ENCODE measurements at regions not wholly inside any gene's neighbourhood (a gene's known extent, or its start where the extent isn't known, plus 50 kb on each side); places are given as distances from the start of the nearest gene placed in this dataset.

DNA sequence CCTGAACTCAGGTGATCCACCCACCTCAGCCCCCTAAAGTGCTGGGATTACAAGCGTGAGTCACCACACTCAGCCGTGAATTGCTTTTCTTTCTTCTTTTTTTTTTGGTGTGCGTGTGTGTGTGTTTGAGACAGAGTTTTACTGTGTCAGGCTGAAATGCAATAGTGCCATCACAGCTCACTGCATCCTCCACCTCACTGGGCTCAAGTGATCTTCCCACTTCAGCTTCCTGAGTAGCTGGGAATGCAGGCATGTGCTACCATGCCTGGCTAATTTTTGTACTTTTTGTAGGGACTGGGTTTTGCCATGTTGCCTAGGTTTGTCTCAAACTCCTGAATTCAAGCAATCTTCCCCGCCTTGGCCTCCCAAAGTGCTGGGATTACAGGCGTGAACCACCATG, 113.7 kb upstream of the HAPLN1 start:
- no peaks in the 10 kb centered on the region for H3K4me1 ChIP-seq
- DNase-seq (no peak), ATAC-seq (no peak)
- no peaks in the 10 kb centered on the region for H3K36me3 ChIP-seq
- peaks cover 0 to 6% of the 10 kb centered on the region in 2 donors for H3K9me3 ChIP-seq
- TF ChIP-seq, protein P1, sequence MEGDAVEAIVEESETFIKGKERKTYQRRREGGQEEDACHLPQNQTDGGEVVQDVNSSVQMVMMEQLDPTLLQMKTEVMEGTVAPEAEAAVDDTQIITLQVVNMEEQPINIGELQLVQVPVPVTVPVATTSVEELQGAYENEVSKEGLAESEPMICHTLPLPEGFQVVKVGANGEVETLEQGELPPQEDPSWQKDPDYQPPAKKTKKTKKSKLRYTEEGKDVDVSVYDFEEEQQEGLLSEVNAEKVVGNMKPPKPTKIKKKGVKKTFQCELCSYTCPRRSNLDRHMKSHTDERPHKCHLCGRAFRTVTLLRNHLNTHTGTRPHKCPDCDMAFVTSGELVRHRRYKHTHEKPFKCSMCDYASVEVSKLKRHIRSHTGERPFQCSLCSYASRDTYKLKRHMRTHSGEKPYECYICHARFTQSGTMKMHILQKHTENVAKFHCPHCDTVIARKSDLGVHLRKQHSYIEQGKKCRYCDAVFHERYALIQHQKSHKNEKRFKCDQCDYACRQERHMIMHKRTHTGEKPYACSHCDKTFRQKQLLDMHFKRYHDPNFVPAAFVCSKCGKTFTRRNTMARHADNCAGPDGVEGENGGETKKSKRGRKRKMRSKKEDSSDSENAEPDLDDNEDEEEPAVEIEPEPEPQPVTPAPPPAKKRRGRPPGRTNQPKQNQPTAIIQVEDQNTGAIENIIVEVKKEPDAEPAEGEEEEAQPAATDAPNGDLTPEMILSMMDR (IDR thresholded peaks at IDR 0.05): no peak
- no peak overlapping the region for H3K4me3 ChIP-seq
- intact Hi-C loops (cut with DNase I): no loop called here
- no peak overlapping the region for H3K27ac ChIP-seq
- no peaks in the 10 kb centered on the region for H3K27me3 ChIP-seq

DNA sequence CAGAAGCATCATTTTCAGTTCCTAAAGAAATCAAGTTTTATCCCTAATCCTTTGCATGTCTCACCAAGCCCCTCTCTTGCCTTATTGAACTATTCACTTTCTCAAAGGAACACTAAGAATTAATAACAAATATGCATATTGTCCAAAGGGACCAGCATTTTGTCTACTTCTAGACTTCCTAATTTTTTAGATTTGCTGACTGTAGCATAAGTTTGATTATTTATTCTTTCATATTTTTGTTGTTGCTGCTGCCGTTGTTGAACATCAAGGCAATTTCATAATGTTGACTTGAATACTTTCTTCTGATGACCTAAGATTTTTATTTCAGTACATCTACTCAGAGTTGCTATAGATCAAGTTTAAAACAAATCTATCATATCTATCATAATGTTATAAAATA, 111.2 kb upstream of the HAPLN1 start:
- H3K36me3 ChIP-seq: no peaks in the 10 kb centered on the region
- intact Hi-C loops (cut with DNase I): no loop called here

DNA sequence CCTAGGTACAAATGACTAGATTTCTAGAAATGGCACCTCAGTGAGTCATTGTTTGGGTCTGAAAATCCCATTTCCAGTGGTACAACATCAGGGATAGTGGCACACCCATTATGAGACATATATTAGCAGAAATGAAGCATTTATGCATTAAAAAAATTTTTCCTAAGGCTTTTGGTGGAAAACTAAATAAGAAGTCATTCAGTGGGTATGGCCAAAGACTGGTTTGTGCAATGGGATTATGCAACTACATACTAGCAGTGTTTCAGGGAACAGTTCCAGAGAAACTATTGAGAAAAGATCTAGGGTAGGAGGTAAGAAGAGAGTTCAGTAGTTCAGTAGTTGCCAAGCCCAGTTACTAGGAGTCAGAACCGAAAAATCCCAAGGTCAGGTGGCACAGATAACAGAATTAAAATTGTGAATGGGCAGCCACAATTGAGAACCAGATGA, 106.5 kb upstream of the HAPLN1 start:
- no peaks in the 10 kb centered on the region for H3K27me3 ChIP-seq
- H3K4me3 ChIP-seq: no peak overlapping the region
- DNase-seq (no peak), ATAC-seq (peak; percentile 46)
- H3K36me3 ChIP-seq: no peaks in the 10 kb centered on the region
- TF ChIP-seq, protein P1 (IDR thresholded peaks at IDR 0.05): no peak
- no peaks in the 10 kb centered on the region for H3K4me1 ChIP-seq
- H3K27ac ChIP-seq: no peak overlapping the region
- intact Hi-C loops (cut with DNase I): no loop called here
- H3K9me3 ChIP-seq: peaks cover 0 to 4% of the 10 kb centered on the region in 2 donors

More for the DNA sequence above, 111.2 kb upstream of the HAPLN1 start:
- no peak overlapping the region for H3K4me3 ChIP-seq
- H3K9me3 ChIP-seq: peaks cover 0 to 6% of the 10 kb centered on the region in 2 donors
- no peak overlapping the region for H3K27ac ChIP-seq
- DNase-seq: no peak
- H3K27me3 ChIP-seq: no peaks in the 10 kb centered on the region
- TF ChIP-seq, protein P1 (IDR thresholded peaks at IDR 0.05): no peak
- no peak for ATAC-seq
- H3K4me1 ChIP-seq: no peaks in the 10 kb centered on the region

DNA sequence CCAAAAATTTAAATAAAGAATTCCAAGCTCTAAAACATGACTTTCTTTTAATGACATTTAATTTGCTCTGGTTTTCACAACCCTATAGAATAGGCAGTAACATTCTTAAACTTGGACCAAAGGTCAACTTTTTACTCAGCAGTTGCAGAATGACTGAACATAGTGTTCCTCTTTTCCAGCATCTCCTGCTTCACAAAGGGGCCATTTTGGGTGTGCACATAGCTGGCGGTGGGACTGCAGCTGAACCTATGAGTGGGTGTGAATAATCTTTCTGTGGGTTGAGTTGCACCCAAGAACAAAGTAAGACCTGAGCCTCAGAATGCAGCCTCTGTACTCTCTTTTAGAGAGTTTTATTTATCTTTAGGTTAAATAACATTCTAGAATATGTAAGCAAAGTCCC, 96.9 kb upstream of the HAPLN1 start:
- DNase-seq: no peak
- H3K27ac ChIP-seq: no peak overlapping the region
- no peak for ATAC-seq
- no peaks in the 10 kb centered on the region for H3K36me3 ChIP-seq
- H3K27me3 ChIP-seq: no peaks in the 10 kb centered on the region
- peaks cover 0 to 9% of the 10 kb centered on the region in 2 donors for H3K9me3 ChIP-seq
- no peaks in the 10 kb centered on the region for H3K4me1 ChIP-seq
- TF ChIP-seq, protein P1 (IDR thresholded peaks at IDR 0.05): no peak
- no peak overlapping the region for H3K4me3 ChIP-seq
- intact Hi-C loops (cut with DNase I): no loop called here

DNA sequence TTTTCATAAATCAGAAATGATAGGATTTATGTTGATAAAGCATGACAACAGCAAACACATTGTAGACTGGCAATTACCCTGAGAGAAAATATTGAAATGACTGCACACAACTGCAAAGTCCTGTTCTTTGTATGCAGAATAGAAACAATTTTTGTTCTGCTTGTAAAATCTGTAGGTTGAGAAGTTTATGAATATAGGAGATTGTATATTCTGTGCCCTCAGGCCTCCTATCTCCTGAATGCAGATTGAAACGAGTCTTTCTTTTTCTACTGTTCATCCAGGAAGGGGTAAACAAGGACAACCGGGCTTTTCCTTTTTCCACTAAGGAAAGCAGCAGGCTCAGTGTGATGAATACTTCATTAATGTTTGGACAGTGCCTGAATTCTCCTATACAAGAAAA, 95.0 kb upstream of the HAPLN1 start:
- H3K27me3 ChIP-seq: no peaks in the 10 kb centered on the region
- peaks cover 0 to 7% of the 10 kb centered on the region in 2 donors for H3K9me3 ChIP-seq
- no peaks in the 10 kb centered on the region for H3K4me1 ChIP-seq
- H3K27ac ChIP-seq: no peak overlapping the region
- DNase-seq (no peak), ATAC-seq (no peak)
- no peak overlapping the region for H3K4me3 ChIP-seq
- TF ChIP-seq, protein P1 (IDR thresholded peaks at IDR 0.05): no peak
- intact Hi-C loops (cut with DNase I): no loop called here
- no peaks in the 10 kb centered on the region for H3K36me3 ChIP-seq
